Epithelial cell of proximal tubule (primary cell): ENCODE measurements at regions not wholly inside any gene's neighbourhood (a gene's known extent, or its start where the extent isn't known, plus 50 kb on each side); places are given as distances from the start of the nearest gene placed in this dataset.
"Not testable (repeated sequence)": the region's sequence is repeated elsewhere in the genome, so short reads cannot be mapped to it uniquely, and the experiment has no call there.

Experiments
- DNase-seq: peaks from one replicate; pipeline ENCODE4 v3.0.0-alpha.2; 2011; ENCODE audit warnings: low read depth
- H3K4me3 ChIP-seq: 2 replicates; pipeline ENCODE4 v1.5.1; 2011; ENCODE audit warnings: low read depth, mild to moderate bottlenecking, low read length
- CTCF ChIP-seq: conservative IDR thresholded peaks from 2 replicates; pipeline ENCODE4 v1.5.1; 2012; ENCODE audit warnings: low read depth, mild to moderate bottlenecking, low read length

DNA sequence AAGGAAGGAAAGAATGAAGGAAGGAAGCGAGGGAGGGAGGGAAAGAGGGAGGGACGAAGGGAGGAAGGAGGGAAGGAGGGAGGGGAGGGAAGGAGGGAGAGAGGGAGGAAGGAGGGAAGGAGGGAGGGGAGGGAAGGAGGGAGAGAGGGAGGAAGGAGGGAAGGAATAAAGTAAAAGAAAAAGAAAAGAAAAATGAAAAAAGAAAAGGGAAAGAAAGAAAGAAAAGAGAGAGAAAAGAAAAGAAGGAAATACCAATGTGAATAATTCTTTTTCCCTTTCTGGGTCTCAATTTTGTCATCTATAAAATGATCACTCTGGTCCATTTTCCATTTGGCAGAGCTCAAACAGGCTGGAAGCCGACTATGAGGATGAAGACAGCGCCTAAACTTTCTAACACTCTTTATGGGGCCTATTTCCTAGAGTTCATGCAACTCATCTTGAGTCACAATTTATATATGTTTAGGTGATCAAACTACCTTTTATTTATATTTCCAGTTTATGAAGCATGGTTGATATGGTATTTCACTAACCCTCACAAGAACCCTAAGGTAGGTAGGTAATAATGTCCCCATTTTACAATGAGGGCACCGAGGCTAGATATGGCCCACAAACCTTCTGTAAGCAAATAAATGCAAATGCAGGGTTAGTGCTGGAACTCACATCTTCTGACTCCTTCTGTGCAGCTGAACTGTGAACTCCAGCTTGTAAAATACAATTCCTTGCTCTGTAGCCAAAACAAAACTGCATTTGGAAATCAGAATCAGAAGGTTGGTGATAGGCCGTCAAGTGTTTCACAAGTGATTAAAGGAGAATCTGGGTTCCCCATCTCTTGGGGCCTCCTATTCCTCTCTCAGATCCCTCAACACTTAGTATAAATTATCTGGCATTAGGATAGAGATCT lies 434.3 kb downstream of the ETS1 start:
- no peak for DNase-seq
- H3K4me3 ChIP-seq: no peak overlapping the region
- TF ChIP-seq CTCF: no peak

DNA sequence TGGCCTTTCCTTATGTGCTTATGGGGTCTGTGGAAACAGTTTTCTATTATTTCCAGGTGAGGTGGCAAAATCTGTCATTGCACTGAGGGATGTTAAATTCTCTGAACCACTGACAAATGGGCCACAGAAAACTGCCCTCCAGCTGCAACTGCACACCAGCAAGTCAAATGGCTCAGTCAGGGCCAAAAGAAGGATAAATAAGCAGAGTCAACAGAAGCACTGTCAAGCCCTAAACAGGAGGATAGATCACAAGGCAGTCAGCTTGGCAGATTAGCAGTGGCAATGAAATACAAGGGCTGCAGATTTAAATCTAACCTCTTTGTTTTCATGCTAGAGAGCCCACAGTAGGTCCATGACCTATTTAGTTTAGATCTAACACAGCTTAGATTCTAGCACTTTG lies 435.6 kb downstream of the ETS1 start:
- no peak overlapping the region for H3K4me3 ChIP-seq
- DNase-seq: no peak
- TF ChIP-seq CTCF: no peak

- no peak for DNase-seq
- no peak overlapping the region for H3K4me3 ChIP-seq
- no peak for TF ChIP-seq CTCF
Measured at GRCh38 chr11:128151338-128151737, 436.0 kb downstream of the ETS1 start.

DNA sequence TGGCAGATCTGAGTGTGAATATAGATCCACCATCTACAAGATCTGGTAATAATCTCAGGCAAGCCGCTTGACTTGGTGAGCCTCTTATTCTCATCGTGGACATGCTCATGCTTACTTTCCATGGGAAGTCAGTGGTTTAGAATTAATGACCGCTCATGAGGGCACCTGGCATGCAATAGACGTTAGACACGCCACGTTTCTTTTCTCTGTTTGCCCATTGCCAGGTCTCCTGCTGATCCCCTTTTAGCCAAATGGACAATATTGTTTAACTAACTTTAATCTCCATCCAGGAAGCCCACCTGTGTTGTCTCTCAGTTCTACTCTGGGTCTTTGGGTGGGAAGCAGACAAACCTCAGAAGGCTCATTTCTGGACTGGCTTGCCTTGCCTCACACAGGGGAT lies 439.1 kb downstream of the ETS1 start:
- no peak for TF ChIP-seq CTCF
- DNase-seq: no peak

DNA sequence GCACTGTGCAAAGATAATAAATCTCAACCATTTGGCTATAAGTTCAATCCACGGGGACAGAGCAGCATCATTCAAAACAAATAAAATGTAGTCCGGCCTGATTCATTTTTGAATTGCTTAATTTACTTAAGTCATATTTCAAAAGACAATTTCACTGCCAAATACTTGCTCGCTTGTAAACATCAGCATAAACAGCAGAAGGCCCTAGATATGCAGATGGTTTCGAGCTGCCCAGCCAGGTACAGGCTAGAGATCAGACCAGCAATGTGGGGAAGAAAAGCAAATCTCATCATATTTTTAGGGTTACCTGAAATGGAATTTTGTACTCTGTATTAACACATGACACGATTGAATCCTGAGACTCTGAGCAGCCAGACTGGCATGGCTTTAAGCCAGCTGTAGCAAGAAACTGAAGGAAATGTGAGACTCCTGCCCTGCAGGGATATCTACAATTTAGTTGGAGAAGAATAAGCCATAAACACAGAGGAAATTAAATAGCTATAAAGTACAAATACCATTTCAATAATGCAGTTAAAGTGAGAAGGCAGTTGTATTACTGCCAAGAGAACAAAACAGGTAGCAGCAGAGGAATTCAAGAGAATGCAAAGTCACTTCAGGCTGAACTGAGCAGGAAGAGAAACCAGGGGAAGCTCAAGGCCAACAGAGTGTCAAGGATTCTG lies 440.3 kb downstream of the ETS1 start:
- H3K4me3 ChIP-seq: no peak overlapping the region
- DNase-seq: no peak
- TF ChIP-seq CTCF: no peak

More for the DNA sequence above, 439.1 kb downstream of the ETS1 start:
- no peak overlapping the region for H3K4me3 ChIP-seq

DNA sequence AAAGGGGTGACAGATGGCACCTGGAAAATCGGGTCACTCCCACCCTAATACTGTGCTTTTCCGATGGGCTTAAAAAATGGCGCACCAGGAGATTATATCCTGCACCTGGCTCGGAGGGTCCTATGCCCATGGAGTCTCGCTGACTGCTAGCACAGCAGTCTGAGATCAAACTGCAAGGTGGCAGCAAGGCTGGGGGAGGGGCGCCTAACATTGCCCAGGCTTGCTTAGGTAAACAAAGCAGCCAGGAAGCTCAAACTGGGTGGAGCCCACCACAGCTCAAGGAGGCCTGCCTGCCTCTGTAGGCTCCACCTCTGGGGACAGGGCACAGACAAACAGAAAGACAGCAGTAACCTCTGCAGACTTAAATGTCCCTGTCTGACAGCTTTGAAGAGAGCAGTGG lies 447.1 kb downstream of the ETS1 start:
- H3K4me3 ChIP-seq, DNase-seq: not testable (repeated sequence)

- DNase-seq: no peak
- no peak overlapping the region for H3K4me3 ChIP-seq
- TF ChIP-seq CTCF: no peak
Measured at GRCh38 chr11:128135451-128135850, 451.9 kb downstream of the ETS1 start.
